Umbilical cord (tissue), 1 donor: ENCODE measurements at regions not wholly inside any gene's neighbourhood (a gene's known extent, or its start where the extent isn't known, plus 50 kb on each side); places are given as distances from the start of the nearest gene placed in this dataset.

ENCODE experiments used
- DNase-seq: peaks from one replicate; pipeline ENCODE4 v3.0.0-alpha.2; 2015; ENCODE audit warnings: low spot score

- no peak for DNase-seq
Measured at GRCh38 chr15:85889956-85890619, 95.4 kb upstream of the KLHL25 start.

- DNase-seq = no peak
Measured at GRCh38 chr15:85890620-85890980, 95.9 kb upstream of the KLHL25 start.

GRCh38 chr15:85891470-85891869, 96.7 kb upstream of the KLHL25 start:
- no peak for DNase-seq

GRCh38 chr15:85892232-85892631, 97.5 kb upstream of the KLHL25 start:
- DNase-seq = no peak

- peak; percentile 45 for DNase-seq
Measured at GRCh38 chr15:85897207-85897894, 102.6 kb upstream of the KLHL25 start.

- no peak for DNase-seq
Measured at GRCh38 chr15:85897895-85898717, 103.4 kb upstream of the KLHL25 start.

GRCh38 chr15:85899927-85900326, 105.2 kb upstream of the KLHL25 start:
- DNase-seq = peak; percentile 90

- DNase-seq = no peak
Measured at GRCh38 chr15:85905751-85906450, 111.2 kb upstream of the KLHL25 start.

- DNase-seq = no peak
Measured at GRCh38 chr15:85906640-85907039, 111.9 kb upstream of the KLHL25 start.

- DNase-seq = no peak
Measured at GRCh38 chr15:85910834-85911233, 116.1 kb upstream of the KLHL25 start.

GRCh38 chr15:85913461-85913860, 118.7 kb upstream of the KLHL25 start:
- DNase-seq = no peak

- DNase-seq = no peak
Measured at GRCh38 chr15:85920956-85921355, 126.2 kb upstream of the KLHL25 start.

- no peak for DNase-seq
Measured at GRCh38 chr15:85924088-85924487, 129.4 kb upstream of the KLHL25 start.

GRCh38 chr15:85925649-85926237, 131.0 kb upstream of the KLHL25 start:
- no peak for DNase-seq

- no peak for DNase-seq
Measured at GRCh38 chr15:85926834-85927233, 132.1 kb upstream of the KLHL25 start.

GRCh38 chr15:85927931-85928537, 133.3 kb upstream of the KLHL25 start:
- DNase-seq = no peak

GRCh38 chr15:85929786-85930185, 135.1 kb upstream of the KLHL25 start:
- DNase-seq = no peak

GRCh38 chr15:85932391-85932790, 137.7 kb upstream of the KLHL25 start:
- DNase-seq = no peak

- DNase-seq = no peak
Measured at GRCh38 chr15:85934691-85935090, 140.0 kb upstream of the KLHL25 start.

GRCh38 chr15:85935182-85935581, 140.5 kb upstream of the KLHL25 start:
- DNase-seq = no peak

GRCh38 chr15:85937661-85938060, 142.0 kb upstream of the AGBL1 start:
- no peak for DNase-seq
